Smooth muscle cell (in vitro differentiated cells): ENCODE measurements at regions not wholly inside any gene's neighbourhood (a gene's known extent, or its start where the extent isn't known, plus 50 kb on each side); places are given as distances from the start of the nearest gene placed in this dataset.

Experiments used
- DNase-seq: peaks from one replicate; lab custom pipeline; 2025; ENCODE audit not compliant: unreplicated experiment; lab: John Stamatoyannopoulos, UW
- H2AFZ ChIP-seq: fragments of 200-600 bp; sonication (generic); 2 replicates; pipeline ENCODE4 v1.6.0; 2016; ENCODE audit warnings: antibody characterized with exemption, low read depth, mild to moderate bottlenecking
- H3F3A ChIP-seq: fragments of 200-600 bp; sonication (generic); 2 replicates; pipeline ENCODE4 v1.6.0; 2017; ENCODE audit warnings: antibody characterized with exemption, low read depth
- H3K27ac ChIP-seq: fragments of 200-600 bp; sonication (generic); 2 replicates; pipeline ENCODE4 v1.5.1; 2016; ENCODE audit warnings: low read depth, mild to moderate bottlenecking
- H3K27me3 ChIP-seq: fragments of 200-600 bp; sonication (generic); 2 replicates; pipeline ENCODE4 v1.6.1; 2016; ENCODE audit warnings: low read depth, mild to moderate bottlenecking
- H3K36me3 ChIP-seq: fragments of 200-600 bp; sonication (generic); 2 replicates; pipeline ENCODE4 v1.5.1; 2016; ENCODE audit warnings: low read depth
- H3K4me1 ChIP-seq: fragments of 200-600 bp; sonication (generic); 2 replicates; pipeline ENCODE4 v1.5.1; 2016; ENCODE audit warnings: low read depth
- H3K4me2 ChIP-seq: fragments of 200-600 bp; sonication (generic); 2 replicates; pipeline ENCODE4 v1.6.0; 2016; ENCODE audit warnings: mild to moderate bottlenecking
- H3K4me3 ChIP-seq: fragments of 200-600 bp; sonication (generic); 2 replicates; pipeline ENCODE4 v1.5.1; 2016; ENCODE audit warnings: mild to moderate bottlenecking
- H3K79me2 ChIP-seq: fragments of 200-600 bp; sonication (generic); 2 replicates; pipeline ENCODE4 v1.6.0; 2016; ENCODE audit warnings: low read depth, mild to moderate bottlenecking
- H3K9ac ChIP-seq: fragments of 200-600 bp; sonication (generic); 2 replicates; pipeline ENCODE4 v1.6.0; 2016; ENCODE audit warnings: low read depth
- H3K9me3 ChIP-seq: fragments of 200-600 bp; sonication (generic); replicated peaks from 2 replicates; pipeline ENCODE4 v1.5.1; 2016; ENCODE audit warnings: low read depth
- H4K20me1 ChIP-seq: fragments of 200-600 bp; sonication (generic); 2 replicates; pipeline ENCODE4 v1.6.0; 2016; ENCODE audit warnings: low read depth
- CTCF ChIP-seq: fragments of 200-600 bp; sonication (generic); IDR thresholded peaks from 2 replicates; pipeline ENCODE4 v1.5.1; 2017; ENCODE audit warnings: borderline replicate concordance, mild to moderate bottlenecking, antibody characterized with exemption; ENCODE audit not compliant: insufficient read depth, poor library complexity, severe bottlenecking
- WGBS: methylation state at CpG from one replicate; pipeline ENCODE4 v1.1.7; 2016; ENCODE audit warnings: low lambda C conversion rate; 5-methylcytosine and 5-hydroxymethylcytosine counted together

GRCh38 chr13:38617936-38618335, 68.9 kb upstream of the FREM2 start:
- Histone ChIP-seq H3K27me3 (no peaks in the 10 kb centered on the region), H3K9ac (no peak overlapping the region), H3K9me3 (no peaks in the 10 kb centered on the region), H3K27ac (no peak overlapping the region), H3K4me3 (no peak overlapping the region), H3K4me2 (peak overlapping the region; percentile 18), H3K4me1 (no peaks in the 10 kb centered on the region), H4K20me1 (no peaks in the 10 kb centered on the region), H3K36me3 (no peaks in the 10 kb centered on the region), H3F3A (no peaks in the 10 kb centered on the region), H2AFZ (no peak overlapping the region), H3K79me2 (no peaks in the 10 kb centered on the region)
- no peak for TF ChIP-seq CTCF
- WGBS = 71% methylated on average over 1 of the region's 1 CpG
- no peak for DNase-seq

GRCh38 chr13:38618336-38618735, 68.5 kb upstream of the FREM2 start:
- Histone ChIP-seq H3K9me3 (no peaks in the 10 kb centered on the region), H3K79me2 (no peaks in the 10 kb centered on the region), H3K27me3 (no peaks in the 10 kb centered on the region), H3F3A (no peaks in the 10 kb centered on the region), H4K20me1 (no peaks in the 10 kb centered on the region), H3K9ac (no peak overlapping the region), H3K4me3 (no peak overlapping the region), H3K4me1 (no peaks in the 10 kb centered on the region), H3K27ac (no peak overlapping the region), H3K4me2 (peak overlapping the region; percentile 18), H3K36me3 (no peaks in the 10 kb centered on the region), H2AFZ (no peak overlapping the region)
- DNase-seq = no peak
- no peak for TF ChIP-seq CTCF
- WGBS = 66% methylated on average over 3 of the region's 3 CpGs

GRCh38 chr13:38618881-38619280, 68.0 kb upstream of the FREM2 start:
- no peaks in the 10 kb centered on the region for H3K27me3 ChIP-seq
- no peaks in the 10 kb centered on the region for H3K9me3 ChIP-seq
- no peak overlapping the region for H3K4me3 ChIP-seq
- no peaks in the 10 kb centered on the region for H3K36me3 ChIP-seq
- H3K79me2 ChIP-seq = no peaks in the 10 kb centered on the region
- TF ChIP-seq CTCF = no peak
- H3K9ac ChIP-seq = no peak overlapping the region
- DNase-seq = no peak
- H2AFZ ChIP-seq = no peak overlapping the region
- no peaks in the 10 kb centered on the region for H3K4me1 ChIP-seq
- no peaks in the 10 kb centered on the region for H4K20me1 ChIP-seq
- no peak overlapping the region for H3K27ac ChIP-seq
- no peak overlapping the region for H3K4me2 ChIP-seq
- no peaks in the 10 kb centered on the region for H3F3A ChIP-seq
- WGBS = 95% methylated on average over 1 of the region's 1 CpG

- DNase-seq = no peak
- no peak overlapping the region for H3K4me3 ChIP-seq
- no peak for TF ChIP-seq CTCF
- H3K4me1 ChIP-seq = no peaks in the 10 kb centered on the region
- no peaks in the 10 kb centered on the region for H3K27me3 ChIP-seq
- no peaks in the 10 kb centered on the region for H3K9me3 ChIP-seq
- H3K79me2 ChIP-seq = no peaks in the 10 kb centered on the region
- H3K27ac ChIP-seq = no peak overlapping the region
- H3K9ac ChIP-seq = no peak overlapping the region
- H3K36me3 ChIP-seq = no peaks in the 10 kb centered on the region
- H2AFZ ChIP-seq = no peak overlapping the region
- 50% methylated on average over 4 of the region's 4 CpGs for WGBS
- no peaks in the 10 kb centered on the region for H3F3A ChIP-seq
- no peaks in the 10 kb centered on the region for H4K20me1 ChIP-seq
- no peak overlapping the region for H3K4me2 ChIP-seq
Observed at GRCh38 chr13:38620876-38621275, 66.0 kb upstream of the FREM2 start.
